ENCODE measurements at regions not wholly inside any gene's neighbourhood (a gene's known extent, or its start where the extent isn't known, plus 50 kb on each side); places are given as distances from the start of the nearest gene placed in this dataset.
"Not testable (repeated sequence)": the region's sequence is repeated elsewhere in the genome, so short reads cannot be mapped to it uniquely, and the experiment has no call there.

DNA sequence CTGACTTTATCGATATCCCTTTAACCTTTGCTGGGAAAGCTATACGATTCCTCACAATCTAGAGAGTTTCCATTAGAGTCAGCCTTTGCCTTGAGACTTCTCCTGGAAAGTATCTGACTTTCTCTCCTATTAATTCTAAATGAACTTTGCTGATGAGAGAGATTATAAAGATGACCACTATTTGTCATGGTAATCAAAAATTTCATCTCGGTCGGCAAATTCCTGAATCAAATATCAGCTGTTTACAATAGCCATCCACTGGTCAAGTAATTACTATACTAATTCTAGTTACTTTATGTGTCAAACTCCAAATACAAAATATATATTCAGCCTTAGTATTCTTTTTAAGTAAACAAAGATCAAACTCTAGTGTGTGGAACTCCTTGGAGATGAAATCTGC lies 164.4 kb upstream of the ITGA1 start:
- no peak for DNase-seq

GRCh38 chr5:52624291-52624690 lies 163.4 kb upstream of the ITGA1 start:
- no peak for DNase-seq

DNA sequence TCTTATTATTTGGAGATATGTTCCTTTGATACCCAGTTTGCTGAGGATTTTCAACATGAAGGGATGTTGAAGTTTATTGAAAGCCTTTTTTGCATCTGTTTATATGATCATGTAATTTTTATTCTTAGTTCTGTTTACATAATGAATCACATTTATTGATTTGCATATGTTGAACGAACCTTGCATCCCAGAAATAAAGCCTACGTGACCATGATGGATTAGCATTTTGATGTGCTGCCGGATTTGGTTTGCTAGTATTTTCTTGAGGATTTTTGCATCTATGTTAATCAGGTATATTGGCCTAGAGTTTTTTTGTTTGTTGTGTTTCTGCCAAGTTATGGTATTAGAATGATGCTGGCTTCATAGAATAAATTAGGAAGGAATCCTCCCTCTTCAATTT lies 161.4 kb upstream of the ITGA1 start:
- no peak for DNase-seq

DNA sequence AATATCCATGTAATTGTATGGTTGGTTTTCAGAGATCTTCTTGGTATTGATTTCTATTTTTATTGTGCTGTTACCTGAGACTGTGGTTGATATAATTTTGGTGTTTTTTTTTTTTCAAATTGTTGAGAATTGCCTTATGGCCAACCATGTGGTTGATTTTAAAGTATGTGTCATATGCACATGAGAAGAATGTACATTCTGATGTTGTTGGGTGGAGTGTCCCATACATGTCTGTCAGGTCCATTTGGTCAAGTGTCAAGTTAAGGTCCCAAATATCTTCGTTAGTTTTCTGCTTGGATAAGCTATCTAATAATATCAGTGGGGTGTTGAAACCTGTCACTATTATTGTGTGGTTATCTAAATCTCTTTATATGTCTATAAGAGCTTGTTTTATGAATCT lies 160.0 kb upstream of the ITGA1 start:
- DNase-seq, result no peak

- no peak for DNase-seq
Measured at GRCh38 chr5:52632281-52632680, 155.4 kb upstream of the ITGA1 start.

- not testable (repeated sequence) for DNase-seq
Measured at GRCh38 chr5:52634171-52634570, 153.5 kb upstream of the ITGA1 start.

GRCh38 chr5:52638732-52639131 lies 149.0 kb upstream of the ITGA1 start:
- no peak for DNase-seq

DNA sequence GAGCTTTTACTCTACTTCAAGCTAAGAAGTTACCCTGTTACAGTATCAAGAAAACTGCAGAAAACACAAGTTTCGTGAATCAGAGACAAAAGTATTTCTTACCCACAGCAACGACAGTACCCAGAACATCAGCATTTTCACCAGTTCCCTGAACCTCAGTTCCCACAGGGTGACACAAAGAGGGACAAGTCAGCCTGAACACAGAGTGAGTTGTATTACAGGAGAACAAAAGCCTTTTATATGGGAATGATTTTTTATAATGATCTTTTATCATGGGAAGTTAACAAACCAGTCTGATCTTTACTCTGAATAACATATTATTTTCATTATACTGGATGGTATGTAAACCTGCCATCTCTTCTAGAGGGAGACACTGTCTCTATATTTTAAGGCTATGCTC lies 139.0 kb upstream of the ITGA1 start:
- no peak for DNase-seq

DNA sequence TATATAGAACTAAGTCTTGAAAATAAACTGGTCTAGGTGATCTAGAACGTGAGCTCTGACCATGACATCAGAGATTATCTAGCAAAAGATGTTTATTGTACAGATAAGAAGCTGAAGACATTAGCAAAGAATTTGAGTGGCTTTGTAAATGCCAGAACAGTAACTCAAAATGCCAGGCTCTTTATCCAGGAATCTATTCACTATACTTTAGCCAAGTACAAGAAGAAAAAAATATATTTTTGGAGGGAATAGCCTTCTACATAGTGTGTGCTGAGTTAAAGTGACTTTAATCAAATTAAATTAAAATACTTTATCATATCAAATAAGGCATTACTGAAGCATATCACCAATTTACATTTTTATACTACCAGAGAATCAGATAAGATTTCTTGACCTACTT lies 132.6 kb upstream of the ITGA1 start:
- DNase-seq, result no peak

DNA sequence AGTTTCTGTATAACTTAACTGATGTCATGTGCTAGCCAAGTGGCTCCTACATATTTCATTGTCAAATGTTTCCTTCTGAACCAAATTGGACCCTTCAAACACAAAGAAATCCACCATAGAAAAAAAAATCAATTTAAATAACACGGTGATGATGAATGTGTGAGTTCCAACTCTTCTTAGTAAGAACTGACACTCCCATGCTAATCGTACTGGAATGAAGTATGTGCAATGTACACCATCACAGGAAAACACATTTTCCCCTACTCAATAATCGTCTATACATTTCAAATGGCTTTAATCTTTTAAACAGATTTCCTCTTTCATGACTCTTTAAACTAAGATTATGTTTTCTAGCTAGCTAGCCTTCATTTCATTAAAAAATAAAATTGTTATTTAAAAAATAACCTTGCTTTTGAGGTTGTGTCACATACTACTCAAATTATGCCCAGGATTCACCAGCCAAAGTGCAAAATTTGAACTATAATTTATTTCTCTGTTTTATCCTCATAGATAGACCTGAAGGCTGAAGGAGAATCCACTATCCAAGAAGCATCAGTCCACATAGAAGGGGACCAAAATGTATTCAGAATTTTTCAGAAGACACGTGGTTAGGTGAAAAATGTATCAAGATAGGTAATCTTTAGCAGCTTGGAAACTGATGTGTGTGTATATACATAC lies 131.0 kb upstream of the ITGA1 start:
- no peak for DNase-seq

DNA sequence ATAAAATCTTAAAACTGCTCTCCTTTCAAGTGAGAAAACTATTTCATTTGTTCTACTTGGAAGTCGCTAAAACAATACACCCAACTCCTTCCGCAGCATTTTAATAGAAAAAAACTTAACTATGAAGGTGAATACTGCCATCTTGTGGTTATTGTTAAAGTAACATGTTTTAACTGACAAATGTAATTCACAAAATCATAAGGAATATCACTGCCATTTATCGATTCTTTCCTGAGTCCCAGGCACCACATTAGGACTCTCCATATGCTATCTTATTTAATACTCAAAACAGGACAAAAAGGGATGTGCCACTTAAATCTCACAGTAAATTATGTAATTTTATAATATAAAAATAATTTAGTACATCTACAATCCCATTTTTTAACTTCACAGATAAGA lies 130.5 kb upstream of the ITGA1 start:
- peak; percentile 36 for DNase-seq

- no peak for DNase-seq
Measured at GRCh38 chr5:52658246-52658645, 129.5 kb upstream of the ITGA1 start.

DNA sequence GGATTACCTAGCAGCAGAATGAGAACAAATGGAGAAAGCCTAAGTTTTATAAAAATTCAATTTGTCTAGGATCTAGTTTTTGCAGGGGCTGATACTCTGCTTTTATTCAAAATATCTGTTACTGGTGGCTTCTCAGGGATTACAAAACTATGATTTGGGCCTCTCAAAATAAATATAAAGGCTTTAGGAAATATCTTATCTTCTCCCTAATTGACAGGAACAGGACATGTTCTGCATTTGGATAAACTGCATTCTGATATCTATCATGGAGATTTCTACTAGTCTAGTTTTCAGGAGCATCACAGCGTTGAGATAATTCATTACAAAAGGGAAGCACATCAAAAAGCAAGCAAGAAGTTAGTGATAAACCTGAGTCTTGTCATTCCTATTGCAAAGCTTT lies 127.1 kb upstream of the ITGA1 start:
- DNase-seq, result no peak

- DNase-seq, result no peak
Measured at GRCh38 chr5:52661903-52662595, 125.7 kb upstream of the ITGA1 start.

DNA sequence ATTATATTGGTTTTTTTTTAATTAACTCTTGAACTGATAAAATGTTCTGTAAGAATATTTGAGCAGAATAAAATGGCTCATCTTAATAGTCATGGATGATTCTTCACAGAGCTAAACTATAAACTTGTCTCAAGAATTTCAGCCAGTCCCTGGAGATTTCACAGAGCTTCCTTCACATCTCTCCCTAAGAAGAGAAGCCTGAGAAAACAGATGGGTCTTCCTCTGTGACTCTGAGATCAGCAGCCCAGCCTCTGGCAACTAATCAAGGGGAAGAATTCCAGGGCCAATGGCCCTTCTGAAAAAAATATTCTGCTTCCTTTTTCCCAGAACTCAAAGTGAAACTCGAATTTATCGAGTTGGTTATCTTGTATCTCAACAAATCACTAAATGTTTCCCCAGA lies 122.2 kb upstream of the ITGA1 start:
- no peak for DNase-seq

DNA sequence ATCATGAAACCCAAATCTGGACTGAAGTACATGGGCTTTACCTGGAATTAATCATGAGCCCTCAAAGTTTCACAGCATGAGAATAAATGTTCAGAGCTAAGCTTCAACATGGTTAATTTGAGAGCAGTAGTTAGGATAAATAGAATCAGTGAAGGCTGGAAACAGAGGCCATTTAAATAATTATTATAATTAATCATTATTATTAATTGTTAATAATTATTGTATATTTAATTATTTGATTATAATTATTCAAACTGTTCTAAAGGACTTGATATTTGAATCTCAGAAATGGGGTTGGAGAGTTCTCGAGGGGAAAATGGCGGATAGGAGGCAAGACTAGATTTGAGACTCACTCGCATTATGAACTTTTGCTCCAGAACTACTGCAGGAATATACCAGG lies 119.6 kb upstream of the ITGA1 start:
- no peak for DNase-seq

- no peak for DNase-seq
Measured at GRCh38 chr5:52668544-52669185, 119.1 kb upstream of the ITGA1 start.

DNA sequence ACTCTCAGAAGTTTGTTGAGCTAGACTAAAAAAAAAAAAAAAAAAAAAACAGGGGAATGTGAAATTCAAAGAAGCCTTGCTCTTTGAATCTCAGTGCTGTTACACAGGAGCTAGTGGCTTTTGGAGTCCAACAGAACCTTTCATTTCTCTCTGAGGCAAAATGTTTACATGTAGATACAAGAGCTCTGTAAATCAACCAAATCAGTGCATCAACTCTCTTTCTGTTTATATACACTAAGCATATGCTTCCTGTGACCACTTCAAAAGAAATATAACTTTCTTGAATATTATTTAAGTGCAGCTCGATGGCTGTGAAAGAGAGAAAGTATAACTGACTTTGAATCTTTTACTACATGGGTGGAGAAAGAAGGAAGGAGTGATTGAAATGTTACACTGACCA lies 115.3 kb upstream of the ITGA1 start:
- no peak for DNase-seq

- no peak for DNase-seq
Measured at GRCh38 chr5:52673495-52673894, 114.2 kb upstream of the ITGA1 start.

DNA sequence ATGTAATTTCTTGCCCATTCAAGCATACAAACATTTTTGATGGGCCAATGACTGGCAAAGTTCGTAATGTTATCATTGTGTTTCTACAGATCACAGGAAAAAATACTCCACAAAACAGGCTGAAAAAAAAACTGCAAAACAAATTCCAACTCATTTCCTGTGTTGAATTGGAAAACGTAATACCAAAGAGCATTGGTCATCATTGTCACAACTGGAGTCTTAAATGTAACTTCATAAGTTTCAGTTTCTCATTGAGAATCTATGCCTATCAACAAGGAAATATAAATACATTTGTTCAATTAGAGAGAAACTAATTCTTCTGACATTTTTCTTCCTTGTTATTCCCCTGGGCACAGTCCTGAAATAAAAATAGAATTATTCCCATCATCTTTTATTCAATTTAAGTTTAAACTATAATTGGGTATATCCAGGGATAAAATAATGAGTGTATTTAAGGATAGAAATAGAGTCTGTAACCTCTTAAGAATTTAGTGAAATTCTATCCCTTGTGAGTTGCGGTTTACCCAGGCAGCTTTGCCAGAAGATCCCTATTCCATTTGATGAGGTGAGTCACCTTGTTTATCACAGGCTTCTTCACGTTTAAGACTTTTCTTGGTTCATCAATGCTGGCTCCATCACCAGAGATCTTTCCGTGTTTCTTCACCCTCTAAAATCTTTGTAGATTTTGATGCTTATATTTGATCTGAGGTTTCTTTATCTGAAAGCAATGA lies 112.7 kb upstream of the ITGA1 start:
- DNase-seq, result no peak

- DNase-seq, result no peak
Measured at GRCh38 chr5:52682492-52682891, 105.2 kb upstream of the ITGA1 start.

DNA sequence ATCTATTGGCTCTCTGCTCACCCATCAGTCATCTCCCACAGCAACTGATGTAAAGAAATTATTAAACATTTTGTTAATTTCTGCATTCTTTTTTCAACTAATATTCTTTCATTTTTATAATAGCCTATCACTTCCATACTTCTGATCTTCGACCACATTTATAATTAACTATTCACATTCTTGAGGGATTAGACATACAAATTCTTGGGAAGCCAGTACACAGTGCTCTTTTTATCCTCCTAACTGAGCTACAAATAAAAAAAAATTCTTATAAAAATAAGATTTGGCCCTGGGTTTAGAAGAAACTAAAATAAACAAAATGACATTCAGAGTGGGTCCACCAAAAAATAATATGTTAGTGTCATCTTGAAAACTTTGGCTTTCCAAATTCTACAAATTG lies 103.7 kb upstream of the ITGA1 start:
- no peak for DNase-seq

- no peak for DNase-seq
Measured at GRCh38 chr5:52685566-52685965, 102.2 kb upstream of the ITGA1 start.

DNA sequence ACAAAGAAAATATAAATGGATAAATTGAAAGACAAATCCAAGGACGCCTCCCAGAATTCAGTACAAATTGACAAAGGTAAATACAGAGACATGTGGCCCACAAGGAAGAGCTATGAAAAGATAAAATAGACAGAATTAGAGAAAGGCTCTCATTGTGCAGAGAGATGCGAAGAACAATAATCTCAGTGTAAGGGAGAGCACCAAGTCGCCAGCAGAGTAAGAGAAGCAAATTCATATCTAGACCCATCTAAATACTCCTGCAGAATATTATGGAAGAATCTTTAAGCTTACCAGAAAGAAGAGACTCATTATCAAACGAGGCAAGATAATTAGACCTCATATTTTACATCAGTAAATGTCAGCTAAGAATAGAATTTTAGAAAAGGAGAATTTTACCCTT lies 101.7 kb upstream of the ITGA1 start:
- DNase-seq, result no peak

Measured in NCI-H2171 (cell line).